ENCODE measurements at regions not wholly inside any gene's neighbourhood (a gene's known extent, or its start where the extent isn't known, plus 50 kb on each side); places are given as distances from the start of the nearest gene placed in this dataset.
"Not testable (repeated sequence)": the region's sequence is repeated elsewhere in the genome, so short reads cannot be mapped to it uniquely, and the experiment has no call there.

DNA sequence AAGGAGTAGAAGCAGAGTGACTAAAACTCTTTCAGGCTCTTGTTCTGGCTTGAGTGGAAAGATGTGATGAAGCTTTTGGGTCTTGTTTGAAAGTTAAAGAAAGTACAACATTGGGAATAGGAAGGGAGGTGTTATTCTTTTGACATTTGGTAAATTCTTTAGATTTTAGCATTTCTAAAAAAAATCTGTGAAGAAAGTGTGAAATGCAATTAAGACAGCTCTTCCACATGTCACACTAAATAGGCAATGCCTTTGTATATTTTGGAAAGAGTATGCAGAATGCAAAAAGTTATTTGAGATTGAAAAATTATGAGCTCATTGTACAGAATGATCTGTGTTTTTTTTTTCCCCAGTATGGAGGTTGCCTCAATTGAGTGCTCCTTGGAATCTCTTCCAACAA, 532.2 kb upstream of the DPPA4 start:
- H3K9ac ChIP-seq (ENCODE audit: low read length): no peak overlapping the region

DNA sequence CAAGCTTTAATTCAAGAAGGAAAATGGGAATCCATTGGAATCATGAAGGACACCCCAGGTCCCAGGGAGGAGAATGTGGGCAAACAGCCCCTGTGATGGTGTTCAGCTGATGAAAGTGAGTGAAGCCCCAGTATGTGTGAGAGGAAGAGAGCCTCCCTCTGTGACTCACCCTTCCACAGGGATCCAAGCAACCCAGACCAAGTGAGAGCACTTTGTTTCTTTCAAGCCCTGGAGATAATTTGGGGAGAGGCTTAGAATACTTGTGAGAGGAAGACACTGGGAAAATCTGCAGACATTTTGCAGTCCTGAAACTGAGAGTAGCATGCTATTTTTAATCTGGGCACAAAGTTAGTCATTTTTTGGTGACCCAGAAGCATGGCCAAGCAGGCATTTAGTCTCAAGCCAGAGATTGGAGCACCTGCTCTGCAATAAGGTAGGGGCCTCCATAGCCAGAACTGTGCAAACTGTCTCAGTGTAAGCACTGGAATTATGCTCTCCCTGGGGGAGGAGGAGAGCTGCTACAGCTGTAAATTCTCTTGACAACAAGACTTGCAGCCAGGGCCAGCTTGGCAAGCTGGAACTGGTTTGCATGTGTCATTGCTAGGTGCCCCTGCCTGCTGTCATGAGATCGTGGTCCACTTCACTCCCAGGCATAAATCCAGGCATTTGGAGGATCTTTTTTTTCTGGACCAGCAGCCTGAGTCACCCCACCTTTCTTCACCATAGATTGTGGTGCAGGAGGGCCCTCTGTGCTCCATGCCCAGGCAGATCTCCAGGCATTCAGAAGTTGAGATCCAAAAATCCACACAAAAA, 537.8 kb upstream of the DPPA4 start:
- Histone ChIP-seq H3K4me3 (ENCODE audit: low read length) (no peak overlapping the region), H3K4me1 (ENCODE audit: control insufficient read depth, insufficient read depth, low read length) (no peaks in the 10 kb centered on the region), H3K9me3 (ENCODE audit: control insufficient read depth, low read length) (peaks cover 14% of the 10 kb centered on the region), H3K27me3 (replicated peaks; ENCODE audit: control insufficient read depth, insufficient read depth, low read length) (no peaks in the 10 kb centered on the region), H3K36me3 (ENCODE audit: control insufficient read depth, insufficient read depth, low read length, severe bottlenecking) (no peaks in the 10 kb centered on the region), H3K9ac (ENCODE audit: low read length) (no peak overlapping the region)
- no peak for DNase-seq (ENCODE audit: low read depth)

More for the DNA sequence above, 532.2 kb upstream of the DPPA4 start:
- no peaks in the 10 kb centered on the region for H3K4me1 ChIP-seq (ENCODE audit: control insufficient read depth, insufficient read depth, low read length)
- no peak for DNase-seq (ENCODE audit: low read depth)
- no peak overlapping the region for H3K4me3 ChIP-seq (ENCODE audit: low read length)
- no peaks in the 10 kb centered on the region for H3K9me3 ChIP-seq (ENCODE audit: control insufficient read depth, low read length)
- no peaks in the 10 kb centered on the region for H3K27me3 ChIP-seq (replicated peaks; ENCODE audit: control insufficient read depth, insufficient read depth, low read length)
- no peaks in the 10 kb centered on the region for H3K36me3 ChIP-seq (ENCODE audit: control insufficient read depth, insufficient read depth, low read length, severe bottlenecking)

DNA sequence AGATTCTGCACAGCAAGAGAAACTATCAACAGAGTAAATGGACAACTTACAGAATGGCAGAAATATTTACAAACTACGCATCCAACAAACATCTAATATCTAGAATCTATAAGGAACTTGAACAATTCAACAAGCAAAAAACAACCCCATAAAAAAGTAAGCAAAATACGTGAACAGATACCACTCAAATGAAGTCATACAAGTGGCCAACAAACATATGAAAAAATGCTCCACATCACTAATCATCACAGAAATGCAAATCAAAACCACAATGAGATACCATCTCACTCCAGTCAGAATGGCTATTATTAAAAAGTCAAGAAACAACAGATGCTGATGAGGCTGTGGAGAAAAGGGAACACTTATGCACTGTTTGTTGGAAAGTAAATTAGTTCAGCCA, 540.3 kb upstream of the DPPA4 start:
- H3K9ac ChIP-seq (ENCODE audit: low read length); DNase-seq (ENCODE audit: low read depth); H3K4me3 ChIP-seq (ENCODE audit: low read length); H3K4me1 ChIP-seq (ENCODE audit: control insufficient read depth, insufficient read depth, low read length); H3K36me3 ChIP-seq (ENCODE audit: control insufficient read depth, insufficient read depth, low read length, severe bottlenecking); H3K27me3 ChIP-seq (replicated peaks; ENCODE audit: control insufficient read depth, insufficient read depth, low read length): not testable (repeated sequence)
- peaks cover 14% of the 10 kb centered on the region for H3K9me3 ChIP-seq (ENCODE audit: control insufficient read depth, low read length)

DNA sequence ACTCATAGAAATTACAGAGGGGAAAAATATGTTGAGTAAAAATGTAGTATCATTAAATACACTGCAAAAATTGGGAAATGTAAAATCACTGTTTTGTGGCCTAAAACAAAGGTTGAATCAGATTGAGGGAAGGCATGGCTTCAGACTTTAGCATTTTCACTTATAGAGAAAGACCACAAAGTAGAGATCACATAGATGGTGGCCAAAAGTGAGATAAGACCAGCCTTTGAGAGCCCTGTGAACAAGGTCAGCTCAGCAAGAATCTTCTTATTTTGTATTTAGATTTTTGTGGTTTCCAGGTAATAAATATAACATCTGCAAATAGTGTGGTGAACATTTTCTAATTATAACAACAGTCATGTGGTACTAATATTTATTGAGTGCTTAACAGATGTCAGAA, 544.8 kb upstream of the DPPA4 start:
- H3K27me3 ChIP-seq (replicated peaks; ENCODE audit: control insufficient read depth, insufficient read depth, low read length): no peaks in the 10 kb centered on the region
- peaks cover 3% of the 10 kb centered on the region for H3K9me3 ChIP-seq (ENCODE audit: control insufficient read depth, low read length)
- no peak overlapping the region for H3K9ac ChIP-seq (ENCODE audit: low read length)
- no peak overlapping the region for H3K4me3 ChIP-seq (ENCODE audit: low read length)
- no peaks in the 10 kb centered on the region for H3K4me1 ChIP-seq (ENCODE audit: control insufficient read depth, insufficient read depth, low read length)
- H3K36me3 ChIP-seq (ENCODE audit: control insufficient read depth, insufficient read depth, low read length, severe bottlenecking): no peaks in the 10 kb centered on the region
- DNase-seq (ENCODE audit: low read depth): no peak

DNA sequence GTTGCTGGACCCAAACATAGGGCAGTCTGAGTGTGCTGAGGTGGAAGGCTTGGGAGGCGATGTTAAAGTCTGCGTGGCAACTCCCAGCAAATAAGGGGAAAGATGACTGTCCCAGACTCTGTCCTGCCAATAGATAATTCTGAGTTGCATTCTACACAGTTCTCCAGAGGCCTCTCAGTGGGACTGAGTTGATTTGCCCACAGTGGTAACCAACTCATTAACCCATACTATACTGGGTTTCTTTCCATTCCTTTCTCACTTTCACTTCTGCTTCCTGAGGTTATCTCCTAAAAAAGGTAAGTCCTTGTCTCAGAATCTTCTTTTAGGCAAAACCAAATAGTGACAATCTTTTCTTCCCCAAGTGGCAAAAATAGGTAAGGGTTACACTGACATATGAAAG, 549.9 kb upstream of the DPPA4 start:
- H3K9me3 ChIP-seq (ENCODE audit: control insufficient read depth, low read length): peaks cover 3% of the 10 kb centered on the region
- H3K9ac ChIP-seq (ENCODE audit: low read length): no peak overlapping the region
- no peaks in the 10 kb centered on the region for H3K4me1 ChIP-seq (ENCODE audit: control insufficient read depth, insufficient read depth, low read length)
- DNase-seq (ENCODE audit: low read depth): no peak
- H3K36me3 ChIP-seq (ENCODE audit: control insufficient read depth, insufficient read depth, low read length, severe bottlenecking): no peaks in the 10 kb centered on the region
- no peak overlapping the region for H3K4me3 ChIP-seq (ENCODE audit: low read length)
- H3K27me3 ChIP-seq (replicated peaks; ENCODE audit: control insufficient read depth, insufficient read depth, low read length): no peaks in the 10 kb centered on the region

DNA sequence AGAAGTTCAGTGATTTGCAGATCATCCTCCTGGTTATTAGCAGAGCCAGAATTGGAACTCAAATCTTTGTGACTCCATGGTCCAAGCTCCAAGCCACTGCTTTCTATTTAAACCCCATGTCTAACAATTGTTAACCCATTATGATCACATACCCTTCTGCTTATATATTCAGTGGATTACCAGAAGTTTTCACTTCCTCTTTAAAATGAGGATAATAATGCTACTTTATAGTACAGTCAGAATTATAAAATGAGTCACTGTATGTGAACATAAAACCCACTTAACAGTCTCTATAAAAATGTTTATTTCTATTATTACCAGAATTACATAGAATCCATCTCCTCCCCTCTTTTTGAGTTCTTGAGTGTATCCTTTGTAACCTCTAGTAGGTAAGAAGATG, 550.7 kb upstream of the DPPA4 start:
- no peaks in the 10 kb centered on the region for H3K27me3 ChIP-seq (replicated peaks; ENCODE audit: control insufficient read depth, insufficient read depth, low read length)
- H3K9me3 ChIP-seq (ENCODE audit: control insufficient read depth, low read length): peaks cover 3% of the 10 kb centered on the region
- no peak overlapping the region for H3K9ac ChIP-seq (ENCODE audit: low read length)
- no peaks in the 10 kb centered on the region for H3K36me3 ChIP-seq (ENCODE audit: control insufficient read depth, insufficient read depth, low read length, severe bottlenecking)
- H3K4me1 ChIP-seq (ENCODE audit: control insufficient read depth, insufficient read depth, low read length): no peaks in the 10 kb centered on the region
- no peak overlapping the region for H3K4me3 ChIP-seq (ENCODE audit: low read length)
- DNase-seq (ENCODE audit: low read depth): no peak

DNA sequence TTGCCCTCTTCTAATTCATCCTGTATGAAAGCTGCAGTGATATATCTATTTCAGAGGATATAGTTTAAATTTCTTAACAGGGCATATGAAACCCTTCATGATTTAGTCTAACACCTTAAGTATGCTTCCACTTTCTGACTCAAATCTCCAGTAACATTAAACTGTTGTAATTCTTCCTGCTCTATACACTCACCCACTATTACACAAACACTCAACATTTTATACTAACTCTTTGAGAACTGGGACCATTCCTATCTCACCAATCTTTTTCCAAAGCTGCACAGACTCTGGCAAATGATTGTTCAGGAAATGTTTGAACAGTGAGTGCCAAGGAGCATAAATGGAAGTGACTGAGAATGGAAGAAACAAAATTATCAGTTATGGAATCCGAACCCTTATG, 560.4 kb upstream of the DPPA4 start:
- no peaks in the 10 kb centered on the region for H3K36me3 ChIP-seq (ENCODE audit: control insufficient read depth, insufficient read depth, low read length, severe bottlenecking)
- no peak for DNase-seq (ENCODE audit: low read depth)
- H3K4me1 ChIP-seq (ENCODE audit: control insufficient read depth, insufficient read depth, low read length): no peaks in the 10 kb centered on the region
- no peak overlapping the region for H3K4me3 ChIP-seq (ENCODE audit: low read length)
- no peaks in the 10 kb centered on the region for H3K27me3 ChIP-seq (replicated peaks; ENCODE audit: control insufficient read depth, insufficient read depth, low read length)
- H3K9me3 ChIP-seq (ENCODE audit: control insufficient read depth, low read length): no peaks in the 10 kb centered on the region
- H3K9ac ChIP-seq (ENCODE audit: low read length): no peak overlapping the region

DNA sequence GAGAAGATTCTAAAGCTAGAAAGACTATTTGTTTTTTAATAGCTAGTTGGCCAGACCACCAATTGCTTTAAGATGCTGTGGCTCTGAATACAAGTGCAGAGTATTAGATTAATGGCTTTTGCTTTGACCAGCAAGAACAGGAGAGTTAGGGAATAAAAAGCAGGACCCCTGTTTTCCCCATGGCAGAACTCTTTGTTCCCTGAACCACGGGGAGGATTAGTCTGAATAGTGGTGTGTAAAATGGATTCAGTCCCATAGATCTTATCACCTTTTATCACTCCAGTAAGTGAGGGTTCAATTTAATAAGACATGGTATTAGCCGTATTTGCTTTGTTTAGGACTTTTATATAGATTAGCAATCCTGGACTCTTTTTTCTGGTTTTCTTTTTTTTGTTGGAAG, 562.6 kb upstream of the DPPA4 start:
- Histone ChIP-seq H3K4me3 (ENCODE audit: low read length) (no peak overlapping the region), H3K4me1 (ENCODE audit: control insufficient read depth, insufficient read depth, low read length) (no peaks in the 10 kb centered on the region), H3K9me3 (ENCODE audit: control insufficient read depth, low read length) (no peaks in the 10 kb centered on the region), H3K27me3 (replicated peaks; ENCODE audit: control insufficient read depth, insufficient read depth, low read length) (no peaks in the 10 kb centered on the region), H3K36me3 (ENCODE audit: control insufficient read depth, insufficient read depth, low read length, severe bottlenecking) (no peaks in the 10 kb centered on the region), H3K9ac (ENCODE audit: low read length) (no peak overlapping the region)
- no peak for DNase-seq (ENCODE audit: low read depth)

DNA sequence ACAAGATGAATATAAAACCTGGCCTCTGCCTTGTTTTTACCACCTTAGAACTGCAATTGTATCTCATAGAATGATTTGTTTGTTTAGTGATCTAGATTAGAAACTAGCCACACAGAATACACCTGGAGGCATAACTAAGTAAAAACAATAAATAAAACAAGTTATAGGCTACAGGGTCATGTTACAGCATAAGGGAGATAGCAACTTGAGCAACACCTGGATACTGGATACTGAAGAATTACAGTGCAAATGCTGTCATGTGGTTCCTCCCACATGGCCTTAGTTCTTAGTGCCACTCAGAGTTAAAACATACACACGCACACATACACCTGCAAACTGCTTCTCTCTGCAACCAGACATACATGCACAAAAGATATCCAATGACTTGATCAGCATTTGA, 563.4 kb upstream of the DPPA4 start:
- Histone ChIP-seq H3K4me1 (ENCODE audit: control insufficient read depth, insufficient read depth, low read length) (no peaks in the 10 kb centered on the region), H3K36me3 (ENCODE audit: control insufficient read depth, insufficient read depth, low read length, severe bottlenecking) (no peaks in the 10 kb centered on the region), H3K4me3 (ENCODE audit: low read length) (no peak overlapping the region), H3K9ac (ENCODE audit: low read length) (no peak overlapping the region), H3K9me3 (ENCODE audit: control insufficient read depth, low read length) (no peaks in the 10 kb centered on the region), H3K27me3 (replicated peaks; ENCODE audit: control insufficient read depth, insufficient read depth, low read length) (no peaks in the 10 kb centered on the region)
- DNase-seq (ENCODE audit: low read depth): no peak

DNA sequence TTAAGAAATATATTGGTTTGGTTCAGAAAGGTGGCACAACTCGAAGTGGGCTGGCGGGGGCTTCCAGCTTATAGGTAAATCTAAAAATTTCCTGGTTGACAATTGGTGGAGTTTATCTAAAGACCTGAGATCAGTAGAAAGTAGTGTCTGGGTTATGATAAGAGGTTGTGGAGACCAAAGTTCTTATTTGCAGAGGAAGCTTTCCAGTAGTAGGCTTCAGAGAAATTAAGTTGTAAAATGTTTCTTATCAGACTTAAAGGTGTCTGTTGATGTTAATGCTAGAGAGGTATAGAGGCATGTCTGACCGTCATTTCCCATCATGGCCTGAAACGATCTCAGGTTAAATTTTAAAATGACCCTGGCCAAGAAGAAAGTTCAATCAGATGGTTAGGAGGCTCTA, 565.2 kb upstream of the DPPA4 start:
- Histone ChIP-seq H3K9me3 (ENCODE audit: control insufficient read depth, low read length) (no peaks in the 10 kb centered on the region), H3K36me3 (ENCODE audit: control insufficient read depth, insufficient read depth, low read length, severe bottlenecking) (no peaks in the 10 kb centered on the region), H3K4me3 (ENCODE audit: low read length) (no peak overlapping the region), H3K27me3 (replicated peaks; ENCODE audit: control insufficient read depth, insufficient read depth, low read length) (no peaks in the 10 kb centered on the region), H3K9ac (ENCODE audit: low read length) (no peak overlapping the region), H3K4me1 (ENCODE audit: control insufficient read depth, insufficient read depth, low read length) (no peaks in the 10 kb centered on the region)
- no peak for DNase-seq (ENCODE audit: low read depth)

DNA sequence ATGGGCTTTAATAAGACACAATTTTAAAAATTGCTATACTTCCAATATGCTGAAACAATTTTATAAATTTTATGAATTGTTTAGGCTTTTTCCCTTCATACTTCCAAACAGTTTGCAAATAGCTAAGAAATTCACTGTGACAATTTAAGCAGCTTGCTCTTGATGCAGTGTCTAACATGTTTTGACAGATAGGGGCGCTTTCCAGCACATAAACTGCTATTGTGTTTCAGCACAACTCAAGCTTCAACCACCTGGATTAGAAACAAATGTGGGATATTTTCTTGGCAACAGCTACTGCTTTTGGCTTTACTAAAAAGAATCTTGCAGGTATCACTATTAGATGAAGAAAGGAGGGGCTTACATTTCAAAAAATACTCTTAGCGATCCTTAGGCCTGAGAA, 565.8 kb upstream of the DPPA4 start:
- Histone ChIP-seq H3K9ac (ENCODE audit: low read length) (no peak overlapping the region), H3K4me1 (ENCODE audit: control insufficient read depth, insufficient read depth, low read length) (no peaks in the 10 kb centered on the region), H3K27me3 (replicated peaks; ENCODE audit: control insufficient read depth, insufficient read depth, low read length) (no peaks in the 10 kb centered on the region), H3K9me3 (ENCODE audit: control insufficient read depth, low read length) (no peaks in the 10 kb centered on the region), H3K36me3 (ENCODE audit: control insufficient read depth, insufficient read depth, low read length, severe bottlenecking) (no peaks in the 10 kb centered on the region), H3K4me3 (ENCODE audit: low read length) (no peak overlapping the region)
- no peak for DNase-seq (ENCODE audit: low read depth)

DNA sequence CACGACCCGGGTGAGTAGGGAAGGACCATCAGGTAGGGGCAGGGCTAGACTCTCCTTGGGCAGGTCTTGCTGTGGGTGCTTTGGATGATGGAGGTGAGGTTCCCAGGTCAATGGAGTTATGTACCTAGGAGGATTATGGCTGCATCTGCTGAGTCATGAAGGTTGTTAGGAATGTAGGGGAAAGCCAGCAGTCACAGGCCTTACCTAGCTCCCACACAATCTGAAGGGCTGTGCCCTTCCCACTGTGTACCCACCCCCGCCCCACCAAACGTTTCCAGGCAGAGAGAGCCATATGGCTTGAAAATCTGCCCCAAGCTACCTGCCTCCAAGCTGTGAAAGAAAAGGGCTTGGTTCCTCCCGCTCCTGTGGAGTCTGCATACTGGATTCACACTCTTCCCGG, 573.4 kb upstream of the DPPA4 start:
- Histone ChIP-seq H3K36me3 (ENCODE audit: control insufficient read depth, insufficient read depth, low read length, severe bottlenecking) (no peaks in the 10 kb centered on the region), H3K9me3 (ENCODE audit: control insufficient read depth, low read length) (no peaks in the 10 kb centered on the region), H3K4me3 (ENCODE audit: low read length) (no peak overlapping the region), H3K4me1 (ENCODE audit: control insufficient read depth, insufficient read depth, low read length) (no peaks in the 10 kb centered on the region), H3K27me3 (replicated peaks; ENCODE audit: control insufficient read depth, insufficient read depth, low read length) (no peaks in the 10 kb centered on the region), H3K9ac (ENCODE audit: low read length) (no peak overlapping the region)
- no peak for DNase-seq (ENCODE audit: low read depth)
